HCT116 (cell line): ENCODE measurements at regions not wholly inside any gene's neighbourhood (a gene's known extent, or its start where the extent isn't known, plus 50 kb on each side); places are given as distances from the start of the nearest gene placed in this dataset.
"Not testable (repeated sequence)": the region's sequence is repeated elsewhere in the genome, so short reads cannot be mapped to it uniquely, and the experiment has no call there.

Experiments used
- CEBPB ChIP-seq: IDR thresholded peaks from 2 replicates; pipeline ENCODE4 v1.6.1; 2012; ENCODE audit warnings: low read depth
- CTCF ChIP-seq, 3 experiments: fragments of 200-600 bp in 1 of 3; sonication (generic) in 1 of 3; IDR thresholded peaks in 2 of 3; conservative IDR thresholded peaks in 1 of 3; 2 replicates each; pipeline ENCODE4 v1.5.1; 2012 to 2017; ENCODE audit warnings: low read depth in 2 of 3, low read length in 2 of 3, antibody characterized with exemption in 1 of 3, borderline replicate concordance in 1 of 3, control low read depth in 1 of 3, mild to moderate bottlenecking in 1 of 3, mixed read lengths in 1 of 3, mixed run types in 1 of 3, moderate library complexity in 1 of 3; ENCODE audit not compliant: insufficient read depth in 1 of 3
- ELF1 ChIP-seq: IDR thresholded peaks from 2 replicates; pipeline ENCODE4 v1.6.1; 2012; ENCODE audit warnings: low read depth, borderline replicate concordance
- EZH2 ChIP-seq: fragments of 200-600 bp; sonication (generic); IDR thresholded peaks from 2 replicates; pipeline ENCODE4 v1.6.1; 2017; ENCODE audit warnings: antibody characterized with exemption, mixed run types
- EZH2phosphoT487 ChIP-seq: fragments of 200-600 bp; IDR thresholded peaks from 2 replicates; pipeline ENCODE4 v1.6.1; 2018; ENCODE audit warnings: antibody characterized with exemption, borderline replicate concordance
- JUND ChIP-seq: IDR thresholded peaks from 2 replicates; pipeline ENCODE4 v1.6.1; 2012
- POLR2A ChIP-seq: IDR thresholded peaks from 2 replicates; pipeline ENCODE4 v1.7.0; 2011; ENCODE audit warnings: borderline replicate concordance; ENCODE audit not compliant: insufficient read depth, insufficient read length; ENCODE audit errors: extremely low read depth
- POLR2AphosphoS5 ChIP-seq: IDR thresholded peaks from 2 replicates; pipeline ENCODE4 v1.6.1; 2011; ENCODE audit warnings: mild to moderate bottlenecking, low read depth, low read length, moderate library complexity
- REST ChIP-seq: IDR thresholded peaks from 2 replicates; pipeline ENCODE4 v1.6.1; 2012; ENCODE audit warnings: low read depth
- SP1 ChIP-seq: IDR thresholded peaks from 2 replicates; pipeline ENCODE4 v1.6.1; 2012; ENCODE audit warnings: low read depth
- SRF ChIP-seq: IDR thresholded peaks from 2 replicates; pipeline ENCODE4 v1.6.1; 2012; ENCODE audit warnings: low read depth
- YY1 ChIP-seq: IDR thresholded peaks from 2 replicates; pipeline ENCODE4 v1.6.1; 2011; ENCODE audit warnings: low read length, low read depth, moderate library complexity, mild to moderate bottlenecking; ENCODE audit not compliant: insufficient replicate concordance; ENCODE audit errors: extremely low read depth

GRCh38 chr16:58790816-58791557 lies 56.9 kb upstream of the GOT2 start:
- not testable (repeated sequence) for TF ChIP-seq POLR2AphosphoS5; POLR2A; EZH2; REST; CTCF (IDR thresholded peaks at IDR 0.05 in 2 of 3, conservative IDR thresholded peaks at IDR 0.05 in 1 of 3; ENCODE audit: borderline replicate concordance in 1 of 3, insufficient read depth in 1 of 3, low read depth in 2 of 3, low read length in 2 of 3); SRF; ELF1; CEBPB; EZH2phosphoT487; YY1; JUND; SP1
